OCI-LY7 (cell line): ENCODE measurements at regions not wholly inside any gene's neighbourhood (a gene's known extent, or its start where the extent isn't known, plus 50 kb on each side); places are given as distances from the start of the nearest gene placed in this dataset.

Experiments
- EZH2phosphoT487 ChIP-seq: fragments of 200-600 bp; sonication (generic); IDR thresholded peaks from 2 replicates; pipeline ENCODE4 v1.6.1; 2018; ENCODE audit warnings: low read depth, borderline replicate concordance, mild to moderate bottlenecking, mixed run types, antibody characterized with exemption, low read length, moderate library complexity, mixed read lengths
- TF ChIP-seq, protein P1 (sequence below): fragments of 200-600 bp; sonication (generic); conservative IDR thresholded peaks from 2 replicates; pipeline ENCODE4 v1.5.1; 2014; ENCODE audit warnings: mild to moderate bottlenecking, antibody characterized with exemption, low read length, moderate library complexity, mixed read lengths

DNA sequence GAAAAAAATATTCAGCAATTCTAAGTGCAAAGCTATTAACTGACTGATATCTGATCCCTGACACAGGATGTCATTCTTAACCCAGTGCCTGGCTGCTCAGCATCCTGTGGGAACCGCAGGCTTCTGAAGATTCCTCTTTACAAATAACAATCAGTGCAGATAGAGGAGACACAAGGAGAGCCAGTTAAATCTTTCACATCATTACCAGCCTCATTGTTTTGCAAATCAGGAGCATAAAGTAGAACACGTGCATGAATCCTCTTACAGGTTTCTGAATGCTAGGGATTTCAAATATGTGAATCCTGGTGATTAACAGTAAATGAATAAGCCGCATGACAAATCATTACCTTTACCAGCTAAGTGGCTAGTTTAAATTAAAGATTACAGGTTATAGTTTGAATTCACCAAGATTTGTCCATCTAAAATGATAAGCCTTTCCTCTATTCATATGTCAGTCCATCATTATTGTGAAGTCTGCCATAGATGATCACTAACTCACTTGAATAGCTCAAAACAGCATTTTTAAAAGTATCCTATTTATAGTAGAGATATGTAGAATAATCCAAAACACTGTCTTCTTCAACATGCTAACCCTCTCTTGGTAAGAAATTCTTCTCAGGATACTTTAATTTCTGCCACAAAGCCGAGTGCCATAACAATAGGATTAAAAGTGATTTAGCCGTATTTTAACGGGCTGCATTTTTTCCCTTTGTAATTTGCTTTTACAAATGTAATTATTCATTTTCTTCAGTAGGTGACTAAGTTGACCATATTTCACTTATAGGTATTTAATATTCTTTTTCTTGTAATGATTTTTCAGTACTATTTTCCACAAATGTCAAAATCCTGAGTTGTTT lies 367.3 kb upstream of the EPHA7 start:
- TF ChIP-seq, protein P1, sequence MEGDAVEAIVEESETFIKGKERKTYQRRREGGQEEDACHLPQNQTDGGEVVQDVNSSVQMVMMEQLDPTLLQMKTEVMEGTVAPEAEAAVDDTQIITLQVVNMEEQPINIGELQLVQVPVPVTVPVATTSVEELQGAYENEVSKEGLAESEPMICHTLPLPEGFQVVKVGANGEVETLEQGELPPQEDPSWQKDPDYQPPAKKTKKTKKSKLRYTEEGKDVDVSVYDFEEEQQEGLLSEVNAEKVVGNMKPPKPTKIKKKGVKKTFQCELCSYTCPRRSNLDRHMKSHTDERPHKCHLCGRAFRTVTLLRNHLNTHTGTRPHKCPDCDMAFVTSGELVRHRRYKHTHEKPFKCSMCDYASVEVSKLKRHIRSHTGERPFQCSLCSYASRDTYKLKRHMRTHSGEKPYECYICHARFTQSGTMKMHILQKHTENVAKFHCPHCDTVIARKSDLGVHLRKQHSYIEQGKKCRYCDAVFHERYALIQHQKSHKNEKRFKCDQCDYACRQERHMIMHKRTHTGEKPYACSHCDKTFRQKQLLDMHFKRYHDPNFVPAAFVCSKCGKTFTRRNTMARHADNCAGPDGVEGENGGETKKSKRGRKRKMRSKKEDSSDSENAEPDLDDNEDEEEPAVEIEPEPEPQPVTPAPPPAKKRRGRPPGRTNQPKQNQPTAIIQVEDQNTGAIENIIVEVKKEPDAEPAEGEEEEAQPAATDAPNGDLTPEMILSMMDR = no peak
- no peak for TF ChIP-seq EZH2phosphoT487
